CD1c-positive myeloid dendritic cell (primary cell): ENCODE measurements at regions not wholly inside any gene's neighbourhood (a gene's known extent, or its start where the extent isn't known, plus 50 kb on each side); places are given as distances from the start of the nearest gene placed in this dataset.
"Not testable (repeated sequence)": the region's sequence is repeated elsewhere in the genome, so short reads cannot be mapped to it uniquely, and the experiment has no call there.

Source experiments
- DNase-seq: peaks from one replicate; pipeline ENCODE4 v3.0.0-alpha.2; 2016; ENCODE audit errors: extremely low spot score

GRCh38 chrX:144197057-144197456, 313.2 kb downstream of the UBE2NL start:
- DNase-seq = not testable (repeated sequence)

GRCh38 chrX:144202726-144203125, 318.9 kb downstream of the UBE2NL start:
- DNase-seq = not testable (repeated sequence)

- DNase-seq = not testable (repeated sequence)
Measured at GRCh38 chrX:144208360-144209024, 324.6 kb downstream of the UBE2NL start.

- no peak for DNase-seq
Measured at GRCh38 chrX:144214651-144215050, 330.8 kb downstream of the UBE2NL start.

GRCh38 chrX:144219035-144219434, 335.2 kb downstream of the UBE2NL start:
- DNase-seq = no peak

GRCh38 chrX:144231116-144231785, 347.4 kb downstream of the UBE2NL start:
- DNase-seq = not testable (repeated sequence)

GRCh38 chrX:144253356-144253755, 369.5 kb downstream of the UBE2NL start:
- DNase-seq = no peak

- no peak for DNase-seq
Measured at GRCh38 chrX:144259054-144259453, 375.2 kb downstream of the UBE2NL start.

- DNase-seq = no peak
Measured at GRCh38 chrX:144265641-144266040, 381.8 kb downstream of the UBE2NL start.

GRCh38 chrX:144275367-144275766, 391.5 kb downstream of the UBE2NL start:
- no peak for DNase-seq

- DNase-seq = no peak
Measured at GRCh38 chrX:144275843-144276242, 392.0 kb downstream of the UBE2NL start.

- DNase-seq = no peak
Measured at GRCh38 chrX:144293229-144293628, 409.4 kb downstream of the UBE2NL start.

GRCh38 chrX:144295921-144296320, 412.1 kb downstream of the UBE2NL start:
- DNase-seq = no peak

GRCh38 chrX:144297221-144297620, 413.4 kb downstream of the UBE2NL start:
- no peak for DNase-seq

- no peak for DNase-seq
Measured at GRCh38 chrX:144327495-144327894, 443.6 kb downstream of the UBE2NL start.

- DNase-seq = no peak
Measured at GRCh38 chrX:144333429-144333828, 449.6 kb downstream of the UBE2NL start.

- no peak for DNase-seq
Measured at GRCh38 chrX:144334577-144334976, 450.7 kb downstream of the UBE2NL start.

- no peak for DNase-seq
Measured at GRCh38 chrX:144335402-144335801, 451.5 kb downstream of the UBE2NL start.

GRCh38 chrX:144379156-144379555, 495.3 kb downstream of the UBE2NL start:
- DNase-seq = no peak

GRCh38 chrX:144388738-144389137, 504.9 kb downstream of the UBE2NL start:
- no peak for DNase-seq
